CD14-positive monocyte (primary cell): ENCODE measurements at regions not wholly inside any gene's neighbourhood (a gene's known extent, or its start where the extent isn't known, plus 50 kb on each side); places are given as distances from the start of the nearest gene placed in this dataset.

Experiments
- DNase-seq, 3 donors: peaks; one replicate each; pipeline ENCODE4 v3.0.0-alpha.2; 2011 to 2022
- H2AFZ ChIP-seq: 2 replicates; pipeline ENCODE4 v1.6.0; 2012; ENCODE audit warnings: mild to moderate bottlenecking, low read depth, low read length, inconsistent platforms; ENCODE audit not compliant: insufficient read depth, poor library complexity, severe bottlenecking
- H3K27ac ChIP-seq, 2 donors: 1 replicate in 1 of 2; 2 replicates in 1 of 2; pipeline ENCODE4 v1.5.1; 2012 to 2013; ENCODE audit warnings: low read length in 2 of 2, control low read depth in 1 of 2, inconsistent platforms in 1 of 2, low read depth in 1 of 2, mild to moderate bottlenecking in 1 of 2
- H3K27me3 ChIP-seq, 2 donors: one replicate each; pipeline versions ENCODE4 v1.6.0 to v1.6.1; 2011 to 2013; ENCODE audit warnings: low read length in 2 of 2; ENCODE audit not compliant: control insufficient read depth in 2 of 2, insufficient read depth in 2 of 2
- H3K36me3 ChIP-seq, 2 donors: replicated peaks in 1 of 2; 1 replicate in 1 of 2; 2 replicates in 1 of 2; pipeline versions ENCODE4 v1.5.1 to v1.6.1; 2012 to 2013; ENCODE audit warnings: low read length in 2 of 2, control low read depth in 1 of 2, inconsistent platforms in 1 of 2, mild to moderate bottlenecking in 1 of 2; ENCODE audit not compliant: insufficient read depth in 2 of 2, control insufficient read depth in 1 of 2
- H3K4me1 ChIP-seq, 2 donors: 1 replicate in 1 of 2; 2 replicates in 1 of 2; pipeline versions ENCODE4 v1.5.1 to v1.6.1; 2012 to 2013; ENCODE audit warnings: low read length in 2 of 2, control low read depth in 1 of 2, inconsistent platforms in 1 of 2, mild to moderate bottlenecking in 1 of 2, moderate library complexity in 1 of 2; ENCODE audit not compliant: insufficient read depth in 2 of 2, control insufficient read depth in 1 of 2
- H3K4me2 ChIP-seq: replicated peaks from 2 replicates; pipeline ENCODE3; 2012; ENCODE audit warnings: low read length, moderate library complexity, mild to moderate bottlenecking; ENCODE audit not compliant: poor library complexity, severe bottlenecking; ENCODE audit errors: extremely low read depth
- H3K4me3 ChIP-seq, 3 experiments: fragments of 200-600 bp in 1 of 3; sonication (generic) in 1 of 3; replicated peaks in 1 of 3; 1 replicate in 2 of 3; 2 replicates in 1 of 3; pipeline ENCODE4 v1.5.1; 2011 to 2013; ENCODE audit warnings: low read length in 3 of 3, mild to moderate bottlenecking in 3 of 3, control low read depth in 2 of 3, low read depth in 2 of 3, inconsistent platforms in 1 of 3, moderate library complexity in 1 of 3
- H3K79me2 ChIP-seq: 2 replicates; pipeline ENCODE4 v1.6.0; 2012; ENCODE audit warnings: mild to moderate bottlenecking, control low read depth, inconsistent platforms, low read length, moderate library complexity; ENCODE audit not compliant: insufficient read depth
- H3K9ac ChIP-seq: 2 replicates; pipeline ENCODE4 v1.6.0; 2017; ENCODE audit warnings: low read length, mild to moderate bottlenecking; ENCODE audit not compliant: insufficient read depth, poor library complexity, severe bottlenecking
- H3K9me3 ChIP-seq, 2 donors: replicated peaks in 1 of 2; 1 replicate in 1 of 2; 2 replicates in 1 of 2; pipeline versions ENCODE4 v1.5.1 to v1.6.1; 2012 to 2013; ENCODE audit warnings: low read length in 2 of 2, control low read depth in 1 of 2; ENCODE audit not compliant: control insufficient read depth in 1 of 2, insufficient read depth in 1 of 2
- H4K20me1 ChIP-seq: 2 replicates; pipeline ENCODE4 v1.6.0; 2012; ENCODE audit warnings: mild to moderate bottlenecking, low read length, control low read depth, moderate library complexity; ENCODE audit not compliant: insufficient read depth
- H3K27ac Mint-ChIP-seq, 7 donors: one replicate each; pipeline ENCODE4 v1.8.0; 2020; ENCODE audit warnings: mild to moderate bottlenecking in 7 of 7, mixed read lengths in 7 of 7, moderate library complexity in 6 of 7, inconsistent platforms in 2 of 7
- H3K27me3 Mint-ChIP-seq, 3 donors: one replicate each; pipeline ENCODE4 v1.8.0; 2021 to 2022; ENCODE audit warnings: low read depth in 3 of 3, mild to moderate bottlenecking in 3 of 3, mixed read lengths in 3 of 3, moderate library complexity in 3 of 3, inconsistent platforms in 1 of 3
- H3K36me3 Mint-ChIP-seq, 2 donors: one replicate each; pipeline ENCODE4 v1.8.0; 2020; ENCODE audit warnings: mixed read lengths in 2 of 2, inconsistent platforms in 1 of 2, mild to moderate bottlenecking in 1 of 2
- H3K4me1 Mint-ChIP-seq: one replicate; pipeline ENCODE4 v1.8.0; 2020; ENCODE audit warnings: mild to moderate bottlenecking, mixed read lengths
- H3K4me3 Mint-ChIP-seq, 2 donors: one replicate each; pipeline ENCODE4 v1.8.0; 2020; ENCODE audit warnings: mild to moderate bottlenecking in 2 of 2, mixed read lengths in 2 of 2, moderate library complexity in 1 of 2
- H3K9me3 Mint-ChIP-seq, 7 donors: one replicate each; pipeline ENCODE4 v1.8.0; 2020 to 2022; ENCODE audit warnings: mixed read lengths in 7 of 7, mild to moderate bottlenecking in 6 of 7, moderate library complexity in 6 of 7, inconsistent platforms in 2 of 7
- WGBS: methylation state at CpG from one replicate; pipeline ENCODE4 v1.1.5; 2013; ENCODE audit warnings: missing lambda C conversion rate; ENCODE audit not compliant: insufficient coverage; 5-methylcytosine and 5-hydroxymethylcytosine counted together
- intact Hi-C, 2 donors: fragments of 100-400 bp; cut with micrococcal nuclease; formaldehyde crosslinking; loops; one replicate each; pipeline versions ENCODE4 v1.15.0 to v1.15.1; 2023
- TF ChIP-seq, protein P1 (sequence below): fragments of 200-600 bp; IDR thresholded peaks from one replicate; pipeline ENCODE4 v1.8.0; 2022; ENCODE audit warnings: antibody characterized with exemption, mild to moderate bottlenecking

DNA sequence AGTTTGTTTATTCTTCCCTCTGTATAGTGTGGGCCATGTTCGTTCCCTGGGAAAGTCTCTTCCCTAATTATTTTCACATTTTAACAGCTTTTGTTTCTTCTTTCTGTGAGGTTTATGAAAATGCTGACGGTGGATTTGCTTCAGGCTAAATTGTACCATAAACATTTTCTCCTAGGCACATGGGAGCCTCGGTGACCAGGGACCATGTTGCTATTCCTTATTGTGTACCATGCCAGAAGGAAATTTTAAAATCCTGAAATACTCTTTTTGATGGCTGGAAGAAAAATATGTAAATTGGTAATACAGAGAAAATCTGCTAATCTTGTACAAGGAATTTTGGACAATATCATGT is 230.1 kb upstream of the JUN start:
- H3K27ac ChIP-seq: no peak overlapping the region
- H3K9me3 ChIP-seq: no peaks in the 10 kb centered on the region
- intact Hi-C loops: loop anchor here in 1 of 2 donors (10.0 kb wide), 1 partner anchor 129 kb away; no protein-coding TSS in a partner anchor
- H3K4me3 Mint-ChIP-seq: no peak overlapping the region
- peaks cover 17 to 22% of the 10 kb centered on the region in 2 donors for H3K4me1 ChIP-seq
- H3K4me1 Mint-ChIP-seq: peaks cover 37% of the 10 kb centered on the region
- peak overlapping the region in 1 of 7 donors; percentile 6 for H3K27ac Mint-ChIP-seq
- H3K27me3 ChIP-seq: no peaks in the 10 kb centered on the region
- H4K20me1 ChIP-seq: no peaks in the 10 kb centered on the region
- H2AFZ ChIP-seq: peak overlapping the region; percentile 51
- no peak overlapping the region for H3K9ac ChIP-seq
- H3K79me2 ChIP-seq: no peaks in the 10 kb centered on the region
- peaks cover 2 to 5% (median 4%) of the 10 kb centered on the region in 3 donors for H3K27me3 Mint-ChIP-seq
- TF ChIP-seq, protein P1, sequence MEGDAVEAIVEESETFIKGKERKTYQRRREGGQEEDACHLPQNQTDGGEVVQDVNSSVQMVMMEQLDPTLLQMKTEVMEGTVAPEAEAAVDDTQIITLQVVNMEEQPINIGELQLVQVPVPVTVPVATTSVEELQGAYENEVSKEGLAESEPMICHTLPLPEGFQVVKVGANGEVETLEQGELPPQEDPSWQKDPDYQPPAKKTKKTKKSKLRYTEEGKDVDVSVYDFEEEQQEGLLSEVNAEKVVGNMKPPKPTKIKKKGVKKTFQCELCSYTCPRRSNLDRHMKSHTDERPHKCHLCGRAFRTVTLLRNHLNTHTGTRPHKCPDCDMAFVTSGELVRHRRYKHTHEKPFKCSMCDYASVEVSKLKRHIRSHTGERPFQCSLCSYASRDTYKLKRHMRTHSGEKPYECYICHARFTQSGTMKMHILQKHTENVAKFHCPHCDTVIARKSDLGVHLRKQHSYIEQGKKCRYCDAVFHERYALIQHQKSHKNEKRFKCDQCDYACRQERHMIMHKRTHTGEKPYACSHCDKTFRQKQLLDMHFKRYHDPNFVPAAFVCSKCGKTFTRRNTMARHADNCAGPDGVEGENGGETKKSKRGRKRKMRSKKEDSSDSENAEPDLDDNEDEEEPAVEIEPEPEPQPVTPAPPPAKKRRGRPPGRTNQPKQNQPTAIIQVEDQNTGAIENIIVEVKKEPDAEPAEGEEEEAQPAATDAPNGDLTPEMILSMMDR: no peak
- no peaks in the 10 kb centered on the region for H3K36me3 Mint-ChIP-seq
- no peak for DNase-seq
- no CpG with 5 or more reads among the region's 3 CpGs for WGBS
- no peak overlapping the region for H3K4me3 ChIP-seq
- no peaks in the 10 kb centered on the region for H3K36me3 ChIP-seq
- H3K9me3 Mint-ChIP-seq: no peaks in the 10 kb centered on the region
- H3K4me2 ChIP-seq: no peak overlapping the region

DNA sequence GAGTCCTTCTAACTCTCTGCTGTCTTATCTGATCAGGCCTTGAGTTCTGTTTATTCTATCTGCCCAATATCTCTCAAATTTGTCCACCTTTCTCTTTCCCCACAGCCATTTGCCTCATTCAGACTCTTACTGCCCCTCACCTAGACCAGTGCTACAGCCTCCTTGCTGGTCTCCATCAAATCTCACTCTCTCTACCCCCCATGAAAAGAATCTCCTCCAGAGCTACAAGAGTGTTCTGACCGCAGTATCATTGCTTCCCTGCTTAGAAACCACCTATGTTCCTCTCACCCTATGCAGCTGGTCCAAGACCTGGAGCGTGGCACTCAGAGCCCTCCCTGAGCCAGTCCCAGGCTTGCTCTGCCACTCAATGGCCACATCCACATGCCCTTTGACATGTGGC is 231.0 kb upstream of the JUN start:
- peaks cover 44% of the 10 kb centered on the region for H3K4me1 Mint-ChIP-seq
- peak overlapping the region in 1 of 7 donors; percentile 41 for H3K27ac Mint-ChIP-seq
- H3K9me3 ChIP-seq: no peaks in the 10 kb centered on the region
- WGBS: 100% methylated on average over 1 of the region's 2 CpGs
- no peak overlapping the region for H3K4me3 ChIP-seq
- no peak overlapping the region for H3K9ac ChIP-seq
- TF ChIP-seq, protein P1: no peak
- intact Hi-C loops: loop anchor here in 1 of 2 donors (5.0 to 10.0 kb wide), 2 partner anchors 130 to 277 kb away; no protein-coding TSS in a partner anchor
- no peak overlapping the region for H3K27ac ChIP-seq
- peaks cover 0 to 3% (median 0%) of the 10 kb centered on the region in 7 donors for H3K9me3 Mint-ChIP-seq
- H3K36me3 ChIP-seq: no peaks in the 10 kb centered on the region
- H4K20me1 ChIP-seq: no peaks in the 10 kb centered on the region
- H3K4me3 Mint-ChIP-seq: no peak overlapping the region
- no peaks in the 10 kb centered on the region for H3K36me3 Mint-ChIP-seq
- H3K27me3 Mint-ChIP-seq: peaks cover 2 to 5% (median 4%) of the 10 kb centered on the region in 3 donors
- H3K4me1 ChIP-seq: peaks cover 22 to 27% of the 10 kb centered on the region in 2 donors
- H3K79me2 ChIP-seq: no peaks in the 10 kb centered on the region
- no peak overlapping the region for H2AFZ ChIP-seq
- no peak for DNase-seq
- H3K4me2 ChIP-seq: no peak overlapping the region
- H3K27me3 ChIP-seq: no peaks in the 10 kb centered on the region
